ENCODE measurements at regions not wholly inside any gene's neighbourhood (a gene's known extent, or its start where the extent isn't known, plus 50 kb on each side); places are given as distances from the start of the nearest gene placed in this dataset.

GRCh38 chr2:22741216-22741615 lies 643.8 kb upstream of the KLHL29 start:
- Mint-ChIP-seq H3K9me3 (peaks cover 0 to 27% (median 2%) of the 10 kb centered on the region in 7 donors), H3K4me3 (no peak overlapping the region), H3K36me3 (no peaks in the 10 kb centered on the region), H3K27ac (no peak overlapping the region), H3K27me3 (no peaks in the 10 kb centered on the region), H3K4me1 (no peaks in the 10 kb centered on the region)
- DNase-seq = no peak
- ATAC-seq (ENCODE audit: low read depth in 2 of 2) = no peak

GRCh38 chr2:22748909-22749308 lies 636.1 kb upstream of the KLHL29 start:
- H3K4me1 Mint-ChIP-seq = no peaks in the 10 kb centered on the region
- DNase-seq = no peak
- no peak overlapping the region for H3K27ac Mint-ChIP-seq
- no peaks in the 10 kb centered on the region for H3K36me3 Mint-ChIP-seq
- H3K9me3 Mint-ChIP-seq = peaks cover 0 to 16% (median 2%) of the 10 kb centered on the region in 7 donors
- H3K27me3 Mint-ChIP-seq = no peaks in the 10 kb centered on the region
- H3K4me3 Mint-ChIP-seq = no peak overlapping the region
- no peak for ATAC-seq (ENCODE audit: low read depth in 2 of 2)

GRCh38 chr2:22753476-22753875 lies 631.5 kb upstream of the KLHL29 start:
- H3K4me3 Mint-ChIP-seq = no peak overlapping the region
- no peak overlapping the region for H3K27ac Mint-ChIP-seq
- H3K4me1 Mint-ChIP-seq = no peaks in the 10 kb centered on the region
- H3K27me3 Mint-ChIP-seq = no peaks in the 10 kb centered on the region
- peaks cover 0 to 16% (median 4%) of the 10 kb centered on the region in 7 donors for H3K9me3 Mint-ChIP-seq
- DNase-seq (no peak), ATAC-seq (ENCODE audit: low read depth in 2 of 2) (no peak)
- no peaks in the 10 kb centered on the region for H3K36me3 Mint-ChIP-seq

- peaks cover 0 to 17% (median 4%) of the 10 kb centered on the region in 7 donors for H3K9me3 Mint-ChIP-seq
- no peak overlapping the region for H3K4me3 Mint-ChIP-seq
- no peaks in the 10 kb centered on the region for H3K27me3 Mint-ChIP-seq
- no peaks in the 10 kb centered on the region for H3K4me1 Mint-ChIP-seq
- H3K27ac Mint-ChIP-seq = no peak overlapping the region
- ATAC-seq (ENCODE audit: low read depth in 2 of 2) = no peak
- no peak for DNase-seq
- H3K36me3 Mint-ChIP-seq = no peaks in the 10 kb centered on the region
Observed at GRCh38 chr2:22756276-22757043, 628.5 kb upstream of the KLHL29 start.

GRCh38 chr2:22769497-22769896 lies 615.5 kb upstream of the KLHL29 start:
- Mint-ChIP-seq H3K27me3 (no peaks in the 10 kb centered on the region), H3K27ac (no peak overlapping the region), H3K9me3 (peaks cover 0 to 12% (median 2%) of the 10 kb centered on the region in 7 donors), H3K4me1 (no peaks in the 10 kb centered on the region), H3K36me3 (no peaks in the 10 kb centered on the region), H3K4me3 (no peak overlapping the region)
- DNase-seq = no peak
- no peak for ATAC-seq (ENCODE audit: low read depth in 2 of 2)

- ATAC-seq (ENCODE audit: low read depth in 2 of 2) (no peak), DNase-seq (no peak)
- no peaks in the 10 kb centered on the region for H3K36me3 Mint-ChIP-seq
- H3K4me3 Mint-ChIP-seq = no peak overlapping the region
- no peaks in the 10 kb centered on the region for H3K27me3 Mint-ChIP-seq
- no peaks in the 10 kb centered on the region for H3K4me1 Mint-ChIP-seq
- peaks cover 0 to 2% (median 0%) of the 10 kb centered on the region in 7 donors for H3K9me3 Mint-ChIP-seq
- H3K27ac Mint-ChIP-seq = no peak overlapping the region
Observed at GRCh38 chr2:22784566-22784965, 600.4 kb upstream of the KLHL29 start.

GRCh38 chr2:22786817-22787216 lies 598.2 kb upstream of the KLHL29 start:
- no peaks in the 10 kb centered on the region for H3K36me3 Mint-ChIP-seq
- ATAC-seq (ENCODE audit: low read depth in 2 of 2) = no peak
- no peaks in the 10 kb centered on the region for H3K27me3 Mint-ChIP-seq

GRCh38 chr2:22787745-22788144 lies 597.2 kb upstream of the KLHL29 start:
- H3K27me3 Mint-ChIP-seq = no peaks in the 10 kb centered on the region
- ATAC-seq (ENCODE audit: low read depth in 2 of 2) = no peak
- H3K9me3 Mint-ChIP-seq = peaks cover 0 to 3% (median 0%) of the 10 kb centered on the region in 7 donors

More at GRCh38 chr2:22786817-22787216, 598.2 kb upstream of the KLHL29 start:
- DNase-seq = no peak
- H3K4me3 Mint-ChIP-seq = no peak overlapping the region
- no peaks in the 10 kb centered on the region for H3K4me1 Mint-ChIP-seq
- H3K27ac Mint-ChIP-seq = no peak overlapping the region
- H3K9me3 Mint-ChIP-seq = peaks cover 0 to 2% (median 0%) of the 10 kb centered on the region in 7 donors

GRCh38 chr2:22788749-22789327 lies 596.1 kb upstream of the KLHL29 start:
- H3K27ac Mint-ChIP-seq = no peak overlapping the region
- ATAC-seq (ENCODE audit: low read depth in 2 of 2) (no peak), DNase-seq (no peak)
- no peak overlapping the region for H3K4me3 Mint-ChIP-seq
- H3K4me1 Mint-ChIP-seq = no peaks in the 10 kb centered on the region
- no peaks in the 10 kb centered on the region for H3K36me3 Mint-ChIP-seq
- H3K27me3 Mint-ChIP-seq = no peaks in the 10 kb centered on the region
- peaks cover 0 to 3% (median 0%) of the 10 kb centered on the region in 7 donors for H3K9me3 Mint-ChIP-seq

More at GRCh38 chr2:22787745-22788144, 597.2 kb upstream of the KLHL29 start:
- DNase-seq = no peak
- Mint-ChIP-seq H3K27ac (no peak overlapping the region), H3K36me3 (no peaks in the 10 kb centered on the region), H3K4me1 (no peaks in the 10 kb centered on the region), H3K4me3 (no peak overlapping the region)

GRCh38 chr2:22795287-22795866 lies 589.6 kb upstream of the KLHL29 start:
- Mint-ChIP-seq H3K4me3 (no peak overlapping the region), H3K36me3 (no peaks in the 10 kb centered on the region), H3K9me3 (peaks cover 0 to 4% (median 0%) of the 10 kb centered on the region in 7 donors), H3K27ac (no peak overlapping the region), H3K4me1 (no peaks in the 10 kb centered on the region), H3K27me3 (peaks cover 0 to 4% (median 0%) of the 10 kb centered on the region in 3 donors)
- DNase-seq (no peak), ATAC-seq (ENCODE audit: low read depth in 2 of 2) (no peak)

GRCh38 chr2:22798386-22798785 lies 586.6 kb upstream of the KLHL29 start:
- no peaks in the 10 kb centered on the region for H3K36me3 Mint-ChIP-seq
- H3K4me1 Mint-ChIP-seq = no peaks in the 10 kb centered on the region
- no peak overlapping the region for H3K4me3 Mint-ChIP-seq
- peaks cover 0 to 4% (median 0%) of the 10 kb centered on the region in 3 donors for H3K27me3 Mint-ChIP-seq
- peaks cover 0 to 4% (median 2%) of the 10 kb centered on the region in 7 donors for H3K9me3 Mint-ChIP-seq
- H3K27ac Mint-ChIP-seq = no peak overlapping the region
- DNase-seq (no peak), ATAC-seq (ENCODE audit: low read depth in 2 of 2) (no peak)

GRCh38 chr2:22800412-22800811 lies 584.6 kb upstream of the KLHL29 start:
- H3K27ac Mint-ChIP-seq = no peak overlapping the region
- no peak for DNase-seq
- peaks cover 2 to 15% (median 10%) of the 10 kb centered on the region in 7 donors for H3K9me3 Mint-ChIP-seq

GRCh38 chr2:22801071-22801470 lies 583.9 kb upstream of the KLHL29 start:
- Mint-ChIP-seq H3K27ac (no peak overlapping the region), H3K27me3 (no peaks in the 10 kb centered on the region), H3K4me3 (no peak overlapping the region), H3K4me1 (no peaks in the 10 kb centered on the region), H3K9me3 (peaks cover 0 to 20% (median 10%) of the 10 kb centered on the region in 7 donors), H3K36me3 (no peaks in the 10 kb centered on the region)
- no peak for DNase-seq
- ATAC-seq (ENCODE audit: low read depth in 2 of 2) = no peak

More at GRCh38 chr2:22800412-22800811, 584.6 kb upstream of the KLHL29 start:
- peak overlapping the region in 1 of 8 donors; percentile 52 for H3K4me3 Mint-ChIP-seq
- H3K27me3 Mint-ChIP-seq = peaks cover 0 to 3% (median 0%) of the 10 kb centered on the region in 3 donors
- no peak for ATAC-seq (ENCODE audit: low read depth in 2 of 2)
- no peaks in the 10 kb centered on the region for H3K4me1 Mint-ChIP-seq
- H3K36me3 Mint-ChIP-seq = no peaks in the 10 kb centered on the region

GRCh38 chr2:22801970-22802369 lies 583.0 kb upstream of the KLHL29 start:
- ATAC-seq (ENCODE audit: low read depth in 2 of 2) (no peak), DNase-seq (no peak)
- Mint-ChIP-seq H3K27ac (no peak overlapping the region), H3K36me3 (no peaks in the 10 kb centered on the region), H3K9me3 (peaks cover 2 to 29% (median 16%) of the 10 kb centered on the region in 7 donors), H3K4me3 (no peak overlapping the region), H3K4me1 (no peaks in the 10 kb centered on the region), H3K27me3 (no peaks in the 10 kb centered on the region)
